SIG-M5 treated with dmso at 0.1 percent for 504 hours (cell line): ENCODE measurements at regions not wholly inside any gene's neighbourhood (a gene's known extent, or its start where the extent isn't known, plus 50 kb on each side); places are given as distances from the start of the nearest gene placed in this dataset.

ENCODE experiments used
- DNase-seq: peaks from one replicate; lab custom pipeline; 2025; ENCODE audit not compliant: unreplicated experiment; lab: John Stamatoyannopoulos, UW

DNA sequence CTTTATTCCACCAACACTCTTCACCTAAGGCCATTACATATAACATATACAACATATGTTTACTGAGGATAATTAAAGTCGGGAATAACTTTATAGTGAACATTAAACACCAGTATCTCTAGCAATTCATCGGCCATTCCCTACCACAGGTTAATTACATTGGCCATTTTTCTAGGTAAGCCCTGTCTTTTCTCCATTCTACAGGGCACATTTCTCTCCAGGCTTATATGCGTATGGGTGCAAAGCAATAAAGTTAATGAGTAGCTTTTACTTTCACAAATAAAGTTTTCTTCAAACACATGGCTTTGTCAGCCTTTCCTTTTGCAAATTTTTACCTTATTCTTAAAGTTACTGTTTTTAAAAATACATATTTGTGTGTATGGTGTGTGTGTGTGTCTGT lies 111.9 kb upstream of the IQCM start:
- no peak for DNase-seq

DNA sequence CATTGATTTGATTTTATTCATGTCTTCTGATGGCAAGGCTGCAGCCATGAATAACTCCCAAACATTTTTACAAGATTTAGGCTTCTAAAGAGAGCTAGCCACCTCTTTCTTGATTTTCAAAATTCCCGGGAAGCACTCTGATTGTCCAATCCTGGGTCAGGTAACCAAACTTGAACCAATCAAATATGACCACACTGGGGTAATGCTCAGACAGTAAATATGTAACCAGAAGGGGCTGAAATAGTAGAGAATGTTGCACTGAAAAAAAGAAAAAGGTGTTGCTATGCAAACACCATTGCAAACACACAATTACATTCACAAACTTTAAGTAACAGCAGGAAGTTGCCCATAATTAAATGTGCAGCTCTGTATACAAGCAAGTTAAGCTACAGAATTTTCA lies 112.9 kb upstream of the IQCM start:
- no peak for DNase-seq

DNA sequence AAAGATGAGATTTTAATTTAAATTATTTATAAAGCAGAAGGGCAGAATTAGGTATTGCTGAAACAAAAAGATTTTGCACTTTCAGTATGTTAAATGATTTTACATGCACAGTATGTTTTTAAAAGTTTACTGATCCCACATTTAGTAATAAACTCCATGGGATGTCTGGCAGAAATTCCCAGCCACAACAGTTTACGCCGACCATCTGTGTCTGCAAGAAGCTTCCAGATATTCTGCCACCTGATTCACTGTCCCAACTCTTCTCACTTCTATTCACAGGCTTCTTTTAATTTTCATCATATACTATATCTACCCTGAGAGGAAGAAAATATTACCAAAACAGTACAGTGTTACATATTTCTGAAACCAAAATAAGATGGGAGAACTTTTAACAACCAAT lies 115.8 kb upstream of the IQCM start:
- DNase-seq = no peak

DNA sequence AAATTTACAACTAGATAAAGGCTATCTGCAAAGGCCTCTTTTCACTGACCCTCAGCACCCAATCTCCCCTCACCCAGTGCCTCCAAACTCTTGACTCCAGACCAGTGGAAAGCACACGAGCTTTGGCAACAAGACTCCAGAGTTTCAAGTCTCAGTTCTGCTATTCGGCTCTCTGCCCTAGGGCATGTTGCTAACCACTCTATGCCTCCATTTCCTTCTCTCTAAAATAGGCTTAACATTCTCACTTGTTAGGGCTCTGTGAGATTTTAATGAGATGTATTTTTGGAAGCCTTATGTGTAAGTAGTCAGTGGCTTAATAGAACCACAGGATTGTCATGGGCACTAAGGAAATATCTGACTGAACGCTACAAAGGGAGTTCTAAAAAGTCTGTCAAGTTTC lies 116.5 kb upstream of the IQCM start:
- peak; percentile 32 for DNase-seq

DNA sequence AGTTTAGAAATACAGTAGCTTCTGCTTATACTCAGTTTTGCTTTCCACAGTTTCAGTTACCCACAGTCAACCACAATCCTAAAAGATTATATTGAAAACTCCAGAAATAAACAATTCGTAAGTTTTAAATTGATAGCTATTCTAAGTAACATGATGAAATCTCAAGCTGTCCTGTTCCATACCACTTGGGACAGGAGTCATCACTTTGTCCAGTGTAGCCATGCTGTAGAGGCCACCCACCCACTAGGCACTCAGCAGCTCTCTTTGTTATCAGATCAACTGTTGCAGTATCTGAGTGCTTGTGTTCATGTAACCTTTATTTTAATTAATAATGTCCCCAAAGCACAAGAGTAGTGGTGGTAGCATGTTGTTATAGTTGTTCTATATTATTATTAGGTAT lies 117.5 kb upstream of the IQCM start:
- no peak for DNase-seq

DNA sequence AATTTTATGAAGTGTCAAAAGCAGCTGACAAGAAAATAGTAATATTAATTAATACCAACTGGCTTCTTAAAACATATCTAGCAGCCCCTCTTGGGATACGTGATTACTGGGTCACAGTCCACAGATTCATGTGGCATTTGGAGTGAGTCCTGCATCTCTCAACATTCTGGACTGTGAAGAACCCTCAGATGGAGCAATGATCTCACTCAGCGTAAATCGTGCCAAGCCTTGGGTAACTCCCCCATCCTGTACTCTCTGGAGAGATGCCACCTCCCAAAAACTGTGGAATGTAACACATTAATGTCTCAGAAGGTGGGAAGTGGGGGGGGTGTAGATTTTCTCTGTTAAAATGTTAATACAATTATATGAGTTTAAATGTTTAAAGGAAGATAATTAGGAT lies 118.2 kb upstream of the IQCM start:
- DNase-seq = no peak

DNA sequence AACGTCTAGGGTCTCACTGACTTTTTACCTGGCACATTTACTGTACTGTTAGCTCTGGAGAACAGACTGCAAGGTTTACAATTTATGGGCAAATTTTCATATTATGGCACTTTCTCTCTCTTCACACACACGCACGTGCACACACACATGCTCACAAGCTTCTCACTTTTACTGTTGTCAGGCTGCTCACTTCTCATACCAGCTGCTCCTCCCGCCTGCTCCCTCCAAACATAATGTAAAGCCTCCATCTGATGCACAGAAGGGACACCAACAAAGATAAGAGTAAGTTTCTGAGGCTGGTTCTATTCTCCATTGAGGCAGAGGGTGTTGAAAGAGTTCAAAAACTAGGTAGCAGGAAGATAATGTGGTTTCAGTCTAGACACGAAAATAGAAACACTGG lies 128.9 kb upstream of the DCLK2 start:
- DNase-seq = no peak

DNA sequence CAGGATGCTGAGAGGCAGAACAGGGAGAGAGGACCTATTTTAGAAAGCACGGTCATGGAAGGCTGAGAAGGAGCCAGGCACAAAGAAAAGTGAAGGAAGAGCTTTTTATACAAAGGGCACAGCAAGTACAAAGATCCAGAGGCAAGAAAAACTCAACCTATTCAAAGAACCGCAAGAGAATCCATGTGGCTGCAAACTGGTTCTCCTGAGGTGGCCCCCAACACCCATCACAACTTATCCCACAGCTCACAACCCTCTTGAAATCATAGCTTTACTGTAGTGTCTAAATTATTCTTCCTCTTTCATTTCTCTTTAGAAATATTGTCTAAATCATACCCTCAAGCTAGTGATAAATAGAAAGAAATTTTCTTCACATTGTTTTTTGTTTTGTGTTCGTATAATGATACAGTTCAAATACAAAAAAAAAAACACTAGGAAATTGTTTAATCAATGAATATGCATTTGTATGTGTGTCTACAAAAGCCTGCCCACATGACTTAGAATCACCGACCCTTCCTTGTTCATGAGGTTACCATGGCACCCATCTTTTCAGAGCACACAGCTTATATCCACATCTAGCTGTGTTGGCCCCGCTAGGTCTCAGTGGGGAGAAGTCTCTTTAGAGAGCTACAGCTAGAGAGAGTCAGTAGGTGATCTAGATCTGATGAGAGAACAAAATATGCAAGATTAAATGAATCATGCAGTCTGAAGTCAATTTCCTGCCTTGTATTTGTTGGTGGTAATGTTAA lies 126.9 kb upstream of the DCLK2 start:
- no peak for DNase-seq

DNA sequence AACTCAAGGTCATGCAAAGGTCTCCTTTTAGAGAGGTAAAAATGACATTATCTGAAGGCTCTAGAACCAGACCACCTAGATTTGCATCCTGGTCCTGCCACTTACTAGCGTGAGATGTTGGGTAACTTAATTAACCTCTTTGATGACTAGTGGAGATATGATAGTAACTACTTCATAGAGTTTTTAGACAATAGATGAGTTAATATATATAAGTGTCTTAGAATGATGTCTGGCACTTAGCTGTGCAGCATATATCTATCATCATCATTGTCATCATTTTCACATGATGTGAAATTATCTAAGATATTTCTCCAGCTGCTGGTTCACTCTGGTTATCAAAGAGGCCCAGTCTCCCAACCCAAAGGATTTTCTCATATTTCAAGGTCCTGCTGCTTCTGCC lies 126.1 kb upstream of the DCLK2 start:
- DNase-seq = no peak

DNA sequence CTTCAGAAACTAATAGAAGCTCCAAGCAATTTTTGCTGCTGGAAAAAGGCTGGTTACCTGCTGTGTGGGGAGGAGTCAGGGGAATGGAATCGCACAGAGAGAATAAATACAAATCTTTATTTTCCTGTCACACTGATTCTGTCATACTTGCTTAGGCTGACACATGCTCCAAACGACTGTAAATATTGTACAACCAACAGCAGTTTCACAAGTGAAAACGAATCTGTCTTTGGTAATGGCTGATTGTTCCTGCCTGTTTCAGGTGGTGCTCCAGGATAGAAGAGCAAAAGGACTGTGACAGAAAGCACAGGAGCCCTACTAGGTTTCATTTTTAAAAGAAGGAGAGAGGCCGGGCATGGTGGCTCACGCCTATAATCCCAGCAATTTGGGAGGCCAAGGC lies 125.5 kb upstream of the DCLK2 start:
- DNase-seq = no peak

DNA sequence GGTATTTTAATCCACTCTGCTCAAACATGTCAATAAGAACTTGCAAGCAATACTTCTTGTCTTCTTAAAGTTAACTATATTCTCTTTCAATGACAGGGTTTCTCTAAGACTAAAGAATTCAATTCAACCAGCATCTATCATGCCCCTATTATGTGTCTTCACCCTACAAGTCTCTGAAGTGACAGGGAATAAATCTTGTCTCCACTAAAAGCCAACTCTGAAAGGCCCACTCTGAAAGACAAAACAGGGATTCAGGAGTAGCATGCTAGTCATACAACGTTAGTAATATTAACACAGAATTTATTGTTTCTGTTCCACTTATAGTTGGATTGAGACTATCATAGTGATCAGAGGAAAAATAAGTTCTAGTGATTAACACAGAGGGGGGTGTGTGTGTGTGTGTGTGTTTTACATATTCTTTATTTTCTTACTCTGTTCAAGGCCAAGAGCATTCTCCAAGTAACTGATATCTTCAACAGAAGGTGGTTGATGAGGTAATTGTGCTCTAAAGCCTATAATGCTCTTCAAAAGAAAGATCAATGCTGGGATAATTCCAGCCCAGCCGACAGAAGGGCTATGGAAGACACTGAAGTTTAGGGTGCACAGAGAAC lies 122.4 kb upstream of the DCLK2 start:
- no peak for DNase-seq

DNA sequence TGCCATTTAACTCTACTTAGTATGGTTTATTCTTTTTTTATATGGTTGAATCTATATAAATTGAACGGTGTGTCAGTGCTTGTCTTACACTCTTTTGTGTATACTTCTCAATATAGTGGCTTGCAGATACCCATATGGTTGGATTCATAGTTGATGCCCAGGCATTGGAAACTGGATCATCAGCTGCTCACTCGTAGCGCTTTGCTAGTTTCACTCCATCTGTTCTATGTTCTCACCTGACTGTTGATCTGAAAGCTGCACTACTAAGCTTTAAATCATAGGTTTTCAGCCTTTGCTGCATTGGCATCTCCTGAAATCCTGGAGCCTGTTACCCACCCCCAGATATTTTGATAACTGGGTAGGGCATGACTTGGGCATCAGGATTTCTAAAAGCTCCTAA lies 121.6 kb upstream of the DCLK2 start:
- no peak for DNase-seq

DNA sequence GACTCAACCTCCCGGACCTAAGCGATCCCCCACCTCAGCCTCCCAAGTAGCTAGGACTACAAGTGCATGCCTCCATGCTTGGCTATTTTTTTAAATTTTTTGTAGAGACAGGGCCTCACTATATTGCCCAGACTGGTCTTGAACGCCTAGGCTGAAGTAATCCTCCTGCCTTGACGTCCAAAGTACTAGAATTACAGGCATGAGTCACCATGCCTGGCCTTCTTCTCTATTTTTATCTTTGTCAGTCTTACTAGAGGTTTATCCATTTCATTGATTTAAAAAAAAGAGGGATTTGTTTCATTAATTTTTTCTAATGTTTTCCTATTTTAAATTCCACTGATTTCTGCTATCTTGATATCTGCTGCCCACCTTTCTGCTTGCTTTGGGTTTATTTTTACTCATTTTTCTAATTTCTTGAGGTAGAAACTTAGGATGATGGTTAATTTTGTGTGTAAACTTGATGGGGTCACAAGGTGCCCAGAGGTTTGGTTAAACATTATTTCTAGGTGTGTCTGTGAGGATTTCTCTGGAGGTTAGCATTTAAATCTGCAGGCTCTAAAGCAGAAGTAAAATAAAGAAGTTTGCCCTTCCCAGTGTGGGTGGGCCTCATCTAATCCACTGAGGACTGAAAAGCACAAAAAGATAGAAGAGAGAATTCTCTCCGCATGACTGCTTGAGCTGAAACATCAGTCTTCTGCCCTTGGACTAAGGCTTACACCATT lies 116.2 kb upstream of the DCLK2 start:
- no peak for DNase-seq

DNA sequence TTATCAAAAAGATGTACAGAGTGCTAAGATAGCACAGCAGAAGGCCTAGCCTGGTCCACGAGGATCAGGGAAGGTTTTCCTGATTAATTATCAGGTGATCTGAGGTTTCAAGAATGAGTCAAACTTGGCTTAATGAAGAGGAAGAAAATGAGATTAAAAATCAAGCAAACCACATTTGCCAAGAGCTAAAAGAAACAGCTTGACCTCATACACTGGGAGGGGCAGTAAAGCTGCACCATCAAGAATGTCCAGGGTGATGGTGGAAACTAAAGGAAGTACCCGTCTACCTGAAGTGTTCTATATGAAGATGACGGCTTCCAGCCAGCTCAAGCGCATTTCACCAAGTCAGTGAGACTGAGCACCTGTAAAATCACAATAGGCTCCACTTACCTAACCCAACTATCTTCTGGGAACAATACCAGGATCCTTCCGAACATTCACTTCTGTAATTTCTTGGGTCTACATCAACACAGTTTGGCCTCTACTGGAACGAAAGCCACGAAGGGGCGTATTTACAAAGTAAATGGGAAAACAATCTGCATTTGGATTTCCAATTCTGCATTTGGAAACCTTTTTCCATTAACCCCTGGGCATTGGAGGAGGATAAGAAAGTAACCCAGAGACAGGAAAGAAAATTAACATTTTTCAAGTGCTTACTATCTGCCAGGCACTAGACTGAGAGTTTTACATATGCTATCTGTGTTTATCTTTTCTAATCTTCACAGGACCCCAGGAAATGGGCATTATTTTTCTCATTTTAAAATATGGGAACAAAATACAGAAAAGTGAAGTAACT lies 114.0 kb upstream of the DCLK2 start:
- no peak for DNase-seq

DNA sequence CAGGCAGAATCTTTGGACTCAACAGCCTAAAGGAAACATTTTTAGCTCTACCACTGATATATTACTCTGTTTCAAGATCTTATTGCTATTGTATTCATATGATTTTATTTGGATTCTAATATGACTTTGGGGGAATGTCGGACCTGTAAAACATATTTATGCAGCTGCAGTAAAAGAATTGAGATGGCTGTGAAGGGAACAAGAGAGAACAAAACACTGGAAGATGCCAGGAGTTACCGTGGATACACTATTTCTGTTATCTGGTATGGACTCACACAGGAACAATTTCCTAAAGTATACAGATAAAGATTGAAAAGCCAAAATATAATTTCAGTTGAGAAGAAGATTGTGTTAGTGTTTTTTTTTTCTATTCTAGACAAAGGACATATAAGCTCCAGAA lies 113.0 kb upstream of the DCLK2 start:
- DNase-seq = no peak

DNA sequence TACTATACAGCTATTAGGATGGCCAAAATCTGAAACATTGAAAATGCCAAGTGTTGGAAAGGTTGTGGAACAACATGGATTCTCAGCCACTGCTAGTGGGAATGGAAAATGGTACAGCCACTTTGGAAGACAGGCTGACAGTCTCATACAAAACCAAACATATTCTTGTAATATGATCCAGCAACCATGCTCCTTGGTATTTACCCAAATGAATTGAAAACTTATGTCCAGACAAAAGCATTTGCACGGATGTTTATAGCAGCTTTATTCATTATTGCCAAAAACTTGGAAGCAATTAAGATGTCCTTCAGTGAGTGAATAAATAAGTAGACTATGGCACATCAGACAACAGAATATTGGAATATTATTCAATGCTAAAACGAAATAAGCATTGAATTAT lies 105.8 kb upstream of the DCLK2 start:
- DNase-seq = no peak

DNA sequence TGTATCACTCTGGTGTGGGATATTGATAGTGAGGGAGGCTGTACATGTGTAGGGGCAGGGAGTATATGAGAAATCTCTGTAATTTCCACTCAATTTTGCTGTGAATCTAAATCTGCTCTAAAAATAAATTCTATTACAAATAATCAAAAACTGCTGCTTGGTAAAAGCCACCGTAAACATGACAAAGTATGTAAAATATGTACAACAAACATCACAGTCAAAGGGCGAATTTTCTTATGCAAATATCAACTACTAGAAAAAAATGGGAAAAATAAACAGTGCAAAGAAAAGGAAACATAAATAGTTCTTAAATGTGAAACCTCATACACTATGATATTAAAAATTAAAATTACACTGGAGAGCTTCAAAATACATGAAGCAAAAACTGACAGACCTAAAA lies 105.1 kb upstream of the DCLK2 start:
- no peak for DNase-seq

DNA sequence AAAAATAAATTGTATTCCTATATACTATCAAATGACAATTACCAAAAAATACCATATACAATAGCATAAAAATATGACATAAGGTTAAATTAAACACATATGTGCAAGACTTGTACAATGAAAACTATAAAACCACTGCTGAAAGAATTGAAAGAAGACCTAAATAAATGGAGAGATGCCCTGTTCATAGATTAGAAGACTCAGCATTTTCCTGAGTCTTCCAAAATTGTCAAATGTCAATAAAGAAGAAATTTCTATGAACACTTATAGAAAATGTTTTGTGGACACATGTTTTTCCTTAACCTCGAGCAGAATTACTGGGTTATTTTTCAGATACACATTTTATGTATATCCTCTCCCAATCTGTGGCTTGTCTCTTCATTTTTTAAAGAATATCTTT lies 103.1 kb upstream of the DCLK2 start:
- DNase-seq = no peak

DNA sequence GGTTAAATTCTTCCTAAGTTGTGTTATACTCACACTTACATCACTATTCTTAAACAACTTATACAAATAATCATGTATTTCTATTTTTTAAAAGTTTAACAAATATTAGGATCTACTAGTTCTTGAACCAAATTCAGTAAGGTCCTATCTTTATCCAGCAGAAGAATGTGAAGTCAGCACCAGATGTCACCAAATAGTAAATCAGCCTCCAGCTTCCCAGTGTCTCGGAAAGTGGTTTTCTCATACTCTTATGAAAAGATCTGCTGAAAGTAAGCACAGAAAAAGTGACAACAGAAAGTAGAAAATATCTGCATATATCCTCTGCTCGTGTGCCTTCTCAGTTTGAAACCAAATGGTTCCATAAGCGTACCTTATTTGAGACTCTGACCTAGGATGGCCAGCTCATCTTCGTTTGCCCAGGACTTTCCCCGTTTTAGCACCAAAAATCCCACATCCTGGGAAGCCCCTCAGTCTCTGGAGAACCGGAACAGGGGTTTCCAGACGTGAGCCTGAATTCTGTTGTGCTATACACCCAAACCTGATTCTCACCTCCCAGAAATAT lies 98.0 kb upstream of the DCLK2 start:
- no peak for DNase-seq

DNA sequence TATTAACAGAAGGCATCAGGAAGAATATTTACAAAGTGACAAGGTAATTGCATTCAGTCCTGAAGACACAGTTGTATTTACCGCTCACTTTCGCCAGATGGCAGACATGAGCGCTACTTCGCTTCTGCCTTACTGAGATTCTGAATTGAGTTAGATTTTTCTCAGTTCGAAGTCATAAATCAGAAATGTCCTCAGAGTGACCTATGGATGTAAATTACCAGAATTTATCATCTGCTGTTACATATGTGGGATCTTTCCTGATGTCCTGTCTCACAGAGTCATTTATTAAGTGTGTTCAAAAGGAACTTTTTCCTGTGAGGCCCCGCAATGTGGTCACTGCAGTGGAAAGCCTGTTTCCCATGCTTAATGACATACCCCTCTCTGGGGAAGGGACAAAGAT lies 97.3 kb upstream of the DCLK2 start:
- DNase-seq = peak; percentile 28

DNA sequence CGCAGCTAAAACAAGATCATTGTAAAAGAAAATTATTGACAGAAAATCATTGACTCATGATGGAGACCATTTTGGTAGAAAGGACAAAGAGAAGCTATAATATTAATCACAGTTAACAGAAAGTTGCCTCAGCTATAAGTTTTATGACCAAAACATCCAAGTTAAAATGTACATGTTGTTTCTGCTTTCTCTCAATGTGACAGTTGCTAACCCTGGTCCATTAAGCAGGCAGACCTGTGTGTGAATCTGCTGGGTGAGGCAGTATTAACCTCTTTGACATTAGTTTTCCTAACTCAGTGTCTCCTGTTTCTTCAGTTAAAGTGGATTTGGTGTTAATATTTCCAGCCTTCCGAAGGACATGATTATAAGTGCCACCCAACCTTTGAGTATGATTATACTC lies 94.8 kb upstream of the DCLK2 start:
- no peak for DNase-seq
